ENCODE measurements at regions not wholly inside any gene's neighbourhood (a gene's known extent, or its start where the extent isn't known, plus 50 kb on each side); places are given as distances from the start of the nearest gene placed in this dataset.
"Not testable (repeated sequence)": the region's sequence is repeated elsewhere in the genome, so short reads cannot be mapped to it uniquely, and the experiment has no call there.

DNA sequence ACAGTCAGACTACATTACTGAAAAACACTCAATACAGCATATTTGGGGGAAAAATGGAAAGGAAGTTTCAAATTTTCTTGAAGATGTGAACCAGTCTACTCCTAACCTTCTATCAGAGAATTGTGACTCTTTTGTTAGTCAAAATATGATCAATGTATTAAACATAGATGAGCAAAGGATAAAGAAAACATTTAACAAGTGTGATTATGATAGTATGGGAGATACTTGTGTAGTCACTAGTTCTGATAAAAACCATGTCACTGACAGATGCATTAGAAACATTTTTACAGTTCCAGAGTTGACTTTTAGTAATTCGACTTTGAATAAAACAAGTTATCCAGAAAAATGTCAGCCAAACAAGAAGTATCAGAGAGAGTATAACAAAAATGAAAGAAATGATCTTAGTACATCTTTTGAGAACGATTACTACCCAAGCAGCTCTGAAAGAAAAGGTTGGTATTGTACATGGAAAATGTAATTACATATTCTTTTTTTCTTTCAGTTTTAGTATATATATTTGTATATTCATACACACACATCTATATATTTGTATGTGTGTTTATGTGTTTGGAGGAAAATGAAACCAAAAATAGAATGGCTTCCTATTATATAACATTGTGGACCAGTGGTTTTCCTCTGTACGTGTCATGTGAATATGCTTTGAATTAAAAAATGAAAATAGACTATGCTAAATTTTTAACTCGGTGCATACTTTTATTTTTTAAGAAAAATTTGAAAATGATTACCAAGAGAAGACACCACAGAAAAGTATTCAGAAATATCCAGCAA is 63.3 kb upstream of the ABCD2 start:
- no peak for TF ChIP-seq CTCF (IDR thresholded peaks at IDR 0.05)
- WGBS, 3 donors: 70 to 78% (median 78%) methylated on average over 4 of the region's 4 CpGs
- no peak for ATAC-seq
- Histone ChIP-seq H3K9me3 (no peaks in the 10 kb centered on the region), H3K4me1 (no peaks in the 10 kb centered on the region), H3K27me3 (ENCODE audit: insufficient read depth in 3 of 3, low read length in 2 of 3) (no peaks in the 10 kb centered on the region), H3K4me3 (no peak overlapping the region), H3K27ac (no peak overlapping the region), H3K36me3 (ENCODE audit: insufficient read depth in 1 of 2, low read depth in 1 of 2) (no peaks in the 10 kb centered on the region)
- intact Hi-C loops (cut with DNase I): loop anchor here in 1 of 2 donors (10.0 kb wide), 1 partner anchor 368 kb away; no protein-coding TSS in a partner anchor
- DNase-seq: no peak

- intact Hi-C loops (cut with DNase I): no loop called here
- DNase-seq: no peak
- no peak for ATAC-seq
- H3K4me1 ChIP-seq: no peaks in the 10 kb centered on the region
- H3K27me3 ChIP-seq (ENCODE audit: insufficient read depth in 3 of 3, low read length in 2 of 3): no peaks in the 10 kb centered on the region
- H3K4me3 ChIP-seq: no peak overlapping the region
- WGBS, 3 donors: 72 to 83% (median 77%) methylated on average over 1 of the region's 1 CpG
- H3K36me3 ChIP-seq (ENCODE audit: insufficient read depth in 1 of 2, low read depth in 1 of 2): no peaks in the 10 kb centered on the region
- no peaks in the 10 kb centered on the region for H3K9me3 ChIP-seq
- TF ChIP-seq CTCF (IDR thresholded peaks at IDR 0.05): no peak
- H3K27ac ChIP-seq: no peak overlapping the region
These were observed 55.7 kb upstream of the ABCD2 start for GRCh38 chr12:39675263-39675662.

DNA sequence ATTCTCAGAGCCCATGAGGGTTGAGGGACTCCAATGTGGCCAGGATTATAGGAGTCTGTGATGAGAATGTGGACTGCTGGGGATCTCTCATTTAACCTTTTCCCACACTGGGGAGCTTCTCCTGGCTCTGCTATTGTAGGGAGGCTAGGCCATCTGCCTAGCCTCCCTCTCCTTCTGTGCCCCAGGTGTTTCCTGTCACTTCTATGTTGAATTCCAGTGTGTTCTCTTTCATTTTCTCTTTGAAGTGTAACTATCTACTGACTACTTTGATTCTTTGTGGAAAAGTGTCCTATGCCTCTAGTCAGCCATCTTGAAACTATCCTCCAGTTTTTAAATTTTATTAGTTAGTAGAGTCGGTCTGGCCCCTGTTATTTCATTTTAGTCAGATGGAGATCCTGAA is 53.4 kb upstream of the ABCD2 start:
- no peaks in the 10 kb centered on the region for H3K27me3 ChIP-seq (ENCODE audit: insufficient read depth in 3 of 3, low read length in 2 of 3)
- no peaks in the 10 kb centered on the region for H3K36me3 ChIP-seq (ENCODE audit: insufficient read depth in 1 of 2, low read depth in 1 of 2)
- H3K27ac ChIP-seq: no peak overlapping the region
- no peak for DNase-seq
- no peaks in the 10 kb centered on the region for H3K9me3 ChIP-seq
- no peak for ATAC-seq
- intact Hi-C loops (cut with DNase I): no loop called here
- TF ChIP-seq CTCF (IDR thresholded peaks at IDR 0.05): no peak
- H3K4me3 ChIP-seq: no peak overlapping the region
- H3K4me1 ChIP-seq: no peaks in the 10 kb centered on the region
- WGBS, 3 donors: 61 to 76% (median 71%) methylated on average over 1 of the region's 1 CpG

GRCh38 chr12:39671898-39672875 is 52.6 kb upstream of the ABCD2 start:
- TF ChIP-seq CTCF (IDR thresholded peaks at IDR 0.05): no peak
- no peaks in the 10 kb centered on the region for H3K36me3 ChIP-seq (ENCODE audit: insufficient read depth in 1 of 2, low read depth in 1 of 2)
- no peaks in the 10 kb centered on the region for H3K9me3 ChIP-seq
- DNase-seq (no peak), ATAC-seq (no peak)
- H3K4me3 ChIP-seq: no peak overlapping the region
- no peaks in the 10 kb centered on the region for H3K27me3 ChIP-seq (ENCODE audit: insufficient read depth in 3 of 3, low read length in 2 of 3)
- 90 to 95% (median 91%) methylated on average over 5 of the region's 5 CpGs for WGBS, 3 donors
- intact Hi-C loops (cut with DNase I): no loop called here
- H3K27ac ChIP-seq: no peak overlapping the region
- H3K4me1 ChIP-seq: no peaks in the 10 kb centered on the region

GRCh38 chr12:39669539-39669938 is 49.9 kb upstream of the ABCD2 start:
- intact Hi-C loops (cut with DNase I); ATAC-seq; H3K4me3 ChIP-seq; H3K4me1 ChIP-seq; H3K27ac ChIP-seq; H3K36me3 ChIP-seq (ENCODE audit: insufficient read depth in 1 of 2, low read depth in 1 of 2); H3K9me3 ChIP-seq; DNase-seq; H3K27me3 ChIP-seq (ENCODE audit: insufficient read depth in 3 of 3, low read length in 2 of 3): not testable (repeated sequence)
- 69 to 71% (median 69%) methylated on average over 7 of the region's 7 CpGs for WGBS, 3 donors
